OCI-LY1 (cell line): ENCODE measurements at regions not wholly inside any gene's neighbourhood (a gene's known extent, or its start where the extent isn't known, plus 50 kb on each side); places are given as distances from the start of the nearest gene placed in this dataset.

Experiments
- EZH2 ChIP-seq: fragments of 200-600 bp; sonication (generic), shearing (Covaris generic); IDR thresholded peaks from 2 replicates; pipeline ENCODE4 v1.8.0; 2017; ENCODE audit warnings: borderline replicate concordance, mixed run types, mild to moderate bottlenecking, antibody characterized with exemption, low read length, moderate library complexity, mixed read lengths
- TF ChIP-seq, protein P1 (sequence below): fragments of 200-600 bp; sonication (generic), shearing (Covaris generic); IDR thresholded peaks from 2 replicates; pipeline ENCODE4 v1.5.1; 2017; ENCODE audit warnings: mild to moderate bottlenecking, antibody characterized with exemption, low read length, moderate library complexity, mixed read lengths

DNA sequence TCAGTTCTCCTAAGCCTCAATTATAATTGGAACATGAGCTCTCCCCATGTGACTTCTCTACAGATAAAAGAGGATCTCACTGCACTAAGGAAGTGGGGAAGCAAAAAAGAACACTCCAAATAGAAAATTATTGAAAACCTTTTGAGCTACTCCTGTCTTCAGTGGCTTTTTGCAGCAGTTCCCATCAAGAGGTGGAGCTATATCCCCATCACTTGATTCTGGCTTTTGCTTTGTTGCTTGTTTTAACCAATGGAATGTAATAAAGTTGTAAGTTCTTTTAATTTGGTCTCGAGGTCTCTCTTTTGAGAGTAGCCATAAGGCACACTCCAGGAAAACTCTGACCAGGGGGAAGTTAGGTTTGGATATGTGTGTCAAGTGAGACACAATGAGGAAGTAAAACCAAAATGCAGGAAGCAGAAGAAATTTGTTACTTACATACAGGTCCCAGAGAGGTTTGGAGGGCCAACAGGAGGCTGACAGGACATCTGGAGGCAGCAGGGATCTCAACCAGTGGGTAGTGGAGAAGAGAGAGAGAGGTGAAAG is 569.4 kb downstream of the HTR7 start:
- no peak for TF ChIP-seq EZH2
- TF ChIP-seq, protein P1, sequence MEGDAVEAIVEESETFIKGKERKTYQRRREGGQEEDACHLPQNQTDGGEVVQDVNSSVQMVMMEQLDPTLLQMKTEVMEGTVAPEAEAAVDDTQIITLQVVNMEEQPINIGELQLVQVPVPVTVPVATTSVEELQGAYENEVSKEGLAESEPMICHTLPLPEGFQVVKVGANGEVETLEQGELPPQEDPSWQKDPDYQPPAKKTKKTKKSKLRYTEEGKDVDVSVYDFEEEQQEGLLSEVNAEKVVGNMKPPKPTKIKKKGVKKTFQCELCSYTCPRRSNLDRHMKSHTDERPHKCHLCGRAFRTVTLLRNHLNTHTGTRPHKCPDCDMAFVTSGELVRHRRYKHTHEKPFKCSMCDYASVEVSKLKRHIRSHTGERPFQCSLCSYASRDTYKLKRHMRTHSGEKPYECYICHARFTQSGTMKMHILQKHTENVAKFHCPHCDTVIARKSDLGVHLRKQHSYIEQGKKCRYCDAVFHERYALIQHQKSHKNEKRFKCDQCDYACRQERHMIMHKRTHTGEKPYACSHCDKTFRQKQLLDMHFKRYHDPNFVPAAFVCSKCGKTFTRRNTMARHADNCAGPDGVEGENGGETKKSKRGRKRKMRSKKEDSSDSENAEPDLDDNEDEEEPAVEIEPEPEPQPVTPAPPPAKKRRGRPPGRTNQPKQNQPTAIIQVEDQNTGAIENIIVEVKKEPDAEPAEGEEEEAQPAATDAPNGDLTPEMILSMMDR: no peak
